ENCODE measurements at regions not wholly inside any gene's neighbourhood (a gene's known extent, or its start where the extent isn't known, plus 50 kb on each side); places are given as distances from the start of the nearest gene placed in this dataset.

DNA sequence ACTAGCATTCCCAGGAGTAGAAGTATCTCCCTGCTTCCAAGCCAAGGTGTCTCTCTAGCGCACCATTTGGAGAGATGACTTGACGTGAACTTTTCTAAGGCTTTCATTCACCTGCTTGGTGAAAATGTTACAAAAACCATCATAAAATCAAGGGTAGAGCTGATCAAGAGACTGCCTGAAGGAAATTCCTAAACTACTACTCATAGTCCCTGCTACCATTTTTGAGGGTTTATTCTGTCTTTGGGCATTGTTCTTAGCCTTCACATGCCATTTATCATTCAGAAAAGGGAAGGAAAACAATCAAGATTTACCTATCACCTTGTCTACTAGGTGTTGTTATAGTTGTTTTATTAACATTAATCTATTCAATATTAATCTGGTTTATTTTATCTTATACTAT is 525.8 kb downstream of the NTRK3 start:
- TF ChIP-seq TARDBP (IDR thresholded peaks at IDR 0.05) (no peak), FOXM1 (IDR thresholded peaks at IDR 0.05; ENCODE audit: borderline replicate concordance) (no peak), FOXK2 (IDR thresholded peaks at IDR 0.05) (no peak), ZNF384 (IDR thresholded peaks at IDR 0.05) (no peak), BHLHE40 (IDR thresholded peaks at IDR 0.05; ENCODE audit: borderline replicate concordance) (no peak), SP1 (IDR thresholded peaks at IDR 0.05) (no peak), FOXA1 (IDR thresholded peaks at IDR 0.05) (no peak), HDGF (IDR thresholded peaks at IDR 0.05; ENCODE audit: borderline replicate concordance) (no peak), LEF1 (IDR thresholded peaks at IDR 0.05; ENCODE audit: borderline replicate concordance) (no peak), CTBP1 (IDR thresholded peaks at IDR 0.05; ENCODE audit: borderline replicate concordance) (no peak)
- TF ChIP-seq, protein P1, sequence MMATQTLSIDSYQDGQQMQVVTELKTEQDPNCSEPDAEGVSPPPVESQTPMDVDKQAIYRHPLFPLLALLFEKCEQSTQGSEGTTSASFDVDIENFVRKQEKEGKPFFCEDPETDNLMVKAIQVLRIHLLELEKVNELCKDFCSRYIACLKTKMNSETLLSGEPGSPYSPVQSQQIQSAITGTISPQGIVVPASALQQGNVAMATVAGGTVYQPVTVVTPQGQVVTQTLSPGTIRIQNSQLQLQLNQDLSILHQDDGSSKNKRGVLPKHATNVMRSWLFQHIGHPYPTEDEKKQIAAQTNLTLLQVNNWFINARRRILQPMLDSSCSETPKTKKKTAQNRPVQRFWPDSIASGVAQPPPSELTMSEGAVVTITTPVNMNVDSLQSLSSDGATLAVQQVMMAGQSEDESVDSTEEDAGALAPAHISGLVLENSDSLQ (IDR thresholded peaks at IDR 0.05): no peak
